ENCODE measurements at regions not wholly inside any gene's neighbourhood (a gene's known extent, or its start where the extent isn't known, plus 50 kb on each side); places are given as distances from the start of the nearest gene placed in this dataset.

DNA sequence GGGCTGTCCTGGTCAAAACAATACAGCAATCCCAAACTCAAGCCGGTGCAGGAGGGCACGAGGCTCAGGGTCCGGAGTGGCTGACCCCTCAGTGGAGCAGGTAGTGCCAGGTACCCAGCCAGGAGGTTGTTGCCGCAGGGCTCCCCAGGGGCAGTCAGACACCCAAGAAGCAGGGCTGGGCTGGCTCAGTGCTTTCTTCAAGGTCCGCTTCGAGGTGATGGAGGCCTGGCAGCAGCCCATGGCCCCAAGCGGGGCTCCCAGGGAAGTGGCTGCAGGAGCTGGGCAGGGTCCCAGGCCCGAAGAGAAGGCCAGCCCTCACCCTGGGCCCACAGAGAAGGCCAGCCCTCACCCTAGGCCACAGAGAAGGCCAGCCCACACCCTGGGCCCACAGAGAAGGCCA lies 55.3 kb upstream of the COPS8 start:
- in situ Hi-C loops (cut with HindIII; ENCODE audit: extremely low pct_ligation_motif_present, low pct_unique_long_range_greater_than_20kb) (no loop called here), intact Hi-C loops (cut with micrococcal nuclease; ENCODE audit: unreplicated experiment) (no loop called here)
- POLR2A ChIA-PET, result no interaction called here
- Histone ChIP-seq H3K27ac (ENCODE audit: extremely low read length, insufficient read depth, low read length) (no peak overlapping the region), H3K36me3 (replicated peaks in 1 of 2; ENCODE audit: control insufficient read depth in 1 of 2, insufficient read depth in 2 of 2, low read length in 2 of 2) (no peaks in the 10 kb centered on the region), H3K9ac (ENCODE audit: insufficient read depth, low read depth, low read length) (no peak overlapping the region), H3K4me3 (replicated peaks in 1 of 3; ENCODE audit: insufficient read depth in 1 of 3, low read depth in 2 of 3, low read length in 3 of 3) (no peak overlapping the region), H3K79me2 (ENCODE audit: insufficient read depth, low read length) (no peaks in the 10 kb centered on the region), H3K9me3 (ENCODE audit: low read length) (no peaks in the 10 kb centered on the region), H4K20me1 (ENCODE audit: insufficient read depth, low read length) (no peaks in the 10 kb centered on the region), H2AFZ (ENCODE audit: low read length) (no peak overlapping the region), H3K4me1 (ENCODE audit: insufficient read depth, low read length) (peaks cover 7% of the 10 kb centered on the region), H3K27me3 (ENCODE audit: control insufficient read depth in 1 of 2, insufficient read depth in 2 of 2, low read length in 2 of 2) (no peaks in the 10 kb centered on the region), H3K4me2 (ENCODE audit: low read depth, low read length) (no peak overlapping the region)
- FAIRE-seq, result no peak
- DNase-seq (ENCODE audit: low spot score), result no peak
- CTCF ChIA-PET (ENCODE audit: low intra/inter-chr PET ratio, low total read pairs), result no interaction called here
- TF ChIP-seq ZNF138 (CRISPR knock-in tag; IDR thresholded peaks at IDR 0.05; ENCODE audit: low read depth), result no peak
- TF ChIP-seq, protein P1, sequence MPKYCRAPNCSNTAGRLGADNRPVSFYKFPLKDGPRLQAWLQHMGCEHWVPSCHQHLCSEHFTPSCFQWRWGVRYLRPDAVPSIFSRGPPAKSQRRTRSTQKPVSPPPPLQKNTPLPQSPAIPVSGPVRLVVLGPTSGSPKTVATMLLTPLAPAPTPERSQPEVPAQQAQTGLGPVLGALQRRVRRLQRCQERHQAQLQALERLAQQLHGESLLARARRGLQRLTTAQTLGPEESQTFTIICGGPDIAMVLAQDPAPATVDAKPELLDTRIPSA (CRISPR knock-in tag; IDR thresholded peaks at IDR 0.05; ENCODE audit: borderline replicate concordance), result no peak
- no TSS peak for BruUV-seq (replicated peaks)
- WGBS (ENCODE audit: low lambda C conversion rate), result no CpG with 5 or more reads among the region's 8 CpGs
- no peak for ATAC-seq

DNA sequence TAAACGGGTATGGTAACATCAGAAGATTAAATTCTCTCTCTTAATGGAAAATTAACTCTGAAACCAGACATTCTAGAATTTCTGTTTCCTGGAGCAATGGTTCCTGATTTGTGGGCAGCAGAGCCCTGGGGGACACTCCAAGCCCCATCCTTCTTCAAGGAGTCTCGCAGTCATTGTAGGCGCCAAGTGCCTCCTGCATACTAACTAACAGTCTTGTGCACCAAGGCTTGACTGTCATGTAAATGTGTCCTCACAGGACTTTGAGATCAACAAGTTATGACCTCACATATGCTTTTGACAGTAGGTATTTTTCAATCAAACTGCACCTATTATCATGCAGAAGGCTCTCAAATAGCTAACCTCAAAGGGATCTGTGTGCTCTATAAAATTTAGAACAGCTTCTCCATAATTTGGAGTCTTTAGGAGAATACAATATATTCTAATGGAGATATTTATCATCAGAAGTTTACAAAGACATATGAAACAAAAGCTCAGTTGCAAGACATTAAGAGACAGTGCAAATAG lies 52.1 kb upstream of the COPS8 start:
- no peak for TF ChIP-seq ARID2 (CRISPR knock-in tag; IDR thresholded peaks at IDR 0.05; ENCODE audit: borderline replicate concordance)
- TF ChIP-seq HOXD1 (CRISPR knock-in tag; IDR thresholded peaks at IDR 0.05), result no peak
- no peak for TF ChIP-seq ZSCAN29 (CRISPR knock-in tag; conservative IDR thresholded peaks at IDR 0.05)
- Histone ChIP-seq H3K27ac (ENCODE audit: extremely low read length, insufficient read depth, low read length) (no peak overlapping the region), H3K79me2 (ENCODE audit: insufficient read depth, low read length) (no peaks in the 10 kb centered on the region), H3K4me1 (ENCODE audit: insufficient read depth, low read length) (no peaks in the 10 kb centered on the region), H3K9me3 (ENCODE audit: low read length) (no peaks in the 10 kb centered on the region), H3K9ac (ENCODE audit: insufficient read depth, low read depth, low read length) (no peak overlapping the region), H3K4me2 (ENCODE audit: low read depth, low read length) (no peak overlapping the region), H3K27me3 (ENCODE audit: control insufficient read depth in 1 of 2, insufficient read depth in 2 of 2, low read length in 2 of 2) (no peaks in the 10 kb centered on the region; a peak in 2 of 5 replicates), H3K36me3 (replicated peaks in 1 of 2; ENCODE audit: control insufficient read depth in 1 of 2, insufficient read depth in 2 of 2, low read length in 2 of 2) (no peaks in the 10 kb centered on the region), H4K20me1 (ENCODE audit: insufficient read depth, low read length) (no peaks in the 10 kb centered on the region), H3K4me3 (replicated peaks in 1 of 3; ENCODE audit: insufficient read depth in 1 of 3, low read depth in 2 of 3, low read length in 3 of 3) (no peak overlapping the region), H2AFZ (ENCODE audit: low read length) (no peak overlapping the region)
- ATAC-seq (no peak), DNase-seq (ENCODE audit: low spot score) (no peak), FAIRE-seq (no peak)
- POLR2A ChIA-PET, result no interaction called here
- BruUV-seq (replicated peaks), result no TSS peak
- WGBS (ENCODE audit: low lambda C conversion rate), result 38% methylated on average over 3 of the region's 3 CpGs
- intact Hi-C loops (cut with micrococcal nuclease; ENCODE audit: unreplicated experiment), result no loop called here
- CTCF ChIA-PET (ENCODE audit: low intra/inter-chr PET ratio, low total read pairs), result no interaction called here
- in situ Hi-C loops (cut with HindIII; ENCODE audit: extremely low pct_ligation_motif_present, low pct_unique_long_range_greater_than_20kb), result no loop called here

Data from HepG2 (cell line).